Stromal cell of bone marrow (primary cell): ENCODE measurements at regions not wholly inside any gene's neighbourhood (a gene's known extent, or its start where the extent isn't known, plus 50 kb on each side); places are given as distances from the start of the nearest gene placed in this dataset.

Source experiments
- DNase-seq: peaks from one replicate; pipeline ENCODE4 v3.0.0-alpha.2; 2012; ENCODE audit warnings: low read depth

DNA sequence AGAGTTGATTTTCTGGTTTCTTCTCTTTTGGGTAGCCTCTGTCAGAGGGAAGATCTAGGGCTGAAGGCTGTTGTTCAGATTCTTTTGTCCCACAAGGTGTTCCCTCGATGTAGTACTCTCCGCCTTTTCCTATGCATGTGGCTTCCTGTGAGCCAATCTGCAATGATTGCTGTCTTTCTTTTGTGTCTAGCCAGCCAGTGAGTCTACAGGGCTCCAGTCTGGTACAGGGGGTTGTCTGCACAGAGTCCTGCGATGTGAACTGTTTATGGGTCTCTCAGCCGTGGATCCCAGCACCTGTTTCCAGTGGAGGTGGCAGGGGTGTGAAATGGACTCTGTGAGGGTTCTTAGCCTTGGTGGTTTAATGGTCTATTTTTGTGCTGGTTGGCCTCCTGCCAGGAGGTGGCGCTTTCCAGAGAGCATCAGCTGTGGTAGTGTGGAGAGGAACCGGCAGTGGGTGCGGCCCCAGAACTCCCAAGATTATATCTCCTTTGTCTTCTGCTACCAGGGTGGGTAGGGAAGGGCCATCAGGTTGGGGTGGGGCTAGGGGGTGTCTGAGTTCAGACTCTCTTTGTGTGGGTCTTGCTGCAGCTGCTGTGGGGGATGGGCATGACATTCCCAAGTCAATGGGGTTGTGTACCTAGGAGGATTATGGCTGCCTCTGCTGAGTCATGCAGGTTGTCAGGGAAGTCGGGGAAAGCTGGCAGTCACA is 81.3 kb upstream of the C21orf91 start:
- DNase-seq, result no peak

DNA sequence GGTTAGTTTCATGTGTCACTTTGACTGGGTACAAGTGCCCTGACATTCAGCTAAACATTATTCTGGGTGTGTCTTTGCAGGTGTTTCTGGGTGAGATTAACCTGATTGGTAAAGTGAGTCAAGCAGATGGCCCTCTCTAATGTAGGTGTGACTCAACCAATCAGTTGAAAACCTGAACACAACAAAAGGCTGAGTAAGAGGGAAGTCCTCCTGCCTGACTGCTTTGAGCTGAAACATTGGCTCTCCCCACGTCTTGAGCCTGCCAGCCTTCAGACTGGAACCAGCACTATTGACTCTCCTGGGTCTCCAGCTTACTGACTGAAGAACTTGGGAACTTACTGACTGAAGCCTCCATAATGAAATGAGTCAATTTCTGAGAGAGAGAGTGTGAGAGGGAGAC is 70.0 kb upstream of the C21orf91 start:
- no peak for DNase-seq

DNA sequence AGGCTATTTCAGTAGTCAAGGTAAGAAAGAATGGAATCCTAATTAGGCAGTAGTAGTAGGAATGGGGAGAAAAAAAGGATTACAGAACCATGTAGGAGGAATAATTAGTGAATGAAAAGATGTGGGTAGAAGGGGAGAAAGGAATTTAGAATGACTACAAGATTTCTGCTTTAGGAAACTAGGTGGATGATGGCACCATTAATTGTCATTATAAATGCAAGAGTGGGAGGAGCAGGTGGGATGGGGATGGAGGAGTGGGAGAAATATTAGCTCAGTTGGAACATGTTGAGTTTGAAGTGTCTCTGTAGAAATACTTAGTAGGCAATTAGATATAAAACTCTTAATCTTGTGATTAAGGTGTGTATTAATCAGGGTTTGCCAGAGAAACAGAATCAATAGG is 50.0 kb upstream of the C21orf91 start:
- DNase-seq, result no peak
